ENCODE measurements at regions not wholly inside any gene's neighbourhood (a gene's known extent, or its start where the extent isn't known, plus 50 kb on each side); places are given as distances from the start of the nearest gene placed in this dataset.

- TF ChIP-seq CTCF (IDR thresholded peaks at IDR 0.05) (no peak), POLR2A (IDR thresholded peaks at IDR 0.05) (no peak)
Observed at GRCh38 chr11:70727899-70728620, 329.7 kb downstream of the CTTN start.
